Omental fat pad (tissue), 3 donors: ENCODE measurements at regions not wholly inside any gene's neighbourhood (a gene's known extent, or its start where the extent isn't known, plus 50 kb on each side); places are given as distances from the start of the nearest gene placed in this dataset.

Source experiments
- ATAC-seq: fragments of 150-250 bp; one replicate; pipeline ENCODE4 v1.9.1; 2016; ENCODE audit warnings: mild to moderate bottlenecking, moderate library complexity; ENCODE audit not compliant: low FRiP score
- DNase-seq: peaks from one replicate; pipeline ENCODE4 v3.0.0-alpha.2; 2019; ENCODE audit warnings: low spot score
- CTCF ChIP-seq, 3 donors: fragments of 450-650 bp; IDR thresholded peaks; one replicate each; pipeline ENCODE4 v1.5.1; 2016 to 2017; ENCODE audit warnings: antibody characterized with exemption in 3 of 3, mild to moderate bottlenecking in 3 of 3, moderate library complexity in 2 of 3

GRCh38 chr10:126722726-126723125 lies 52.2 kb upstream of the C10orf90 start:
- no peak for TF ChIP-seq CTCF (IDR thresholded peaks at IDR 0.05)
- no peak for DNase-seq
- ATAC-seq = no peak

GRCh38 chr10:126723226-126723625 lies 52.7 kb upstream of the C10orf90 start:
- no peak for TF ChIP-seq CTCF (IDR thresholded peaks at IDR 0.05)
- ATAC-seq = no peak

GRCh38 chr10:126729314-126729870 lies 58.9 kb upstream of the C10orf90 start:
- TF ChIP-seq CTCF (IDR thresholded peaks at IDR 0.05) = no peak
- DNase-seq (no peak), ATAC-seq (no peak)

More at GRCh38 chr10:126723226-126723625, 52.7 kb upstream of the C10orf90 start:
- DNase-seq = no peak

GRCh38 chr10:126730856-126731609 lies 60.5 kb upstream of the C10orf90 start:
- no peak for DNase-seq
- TF ChIP-seq CTCF (IDR thresholded peaks at IDR 0.05) = no peak

GRCh38 chr10:126731610-126731990 lies 61.1 kb upstream of the C10orf90 start:
- DNase-seq (no peak), ATAC-seq (no peak)
- no peak for TF ChIP-seq CTCF (IDR thresholded peaks at IDR 0.05)

More at GRCh38 chr10:126730856-126731609, 60.5 kb upstream of the C10orf90 start:
- ATAC-seq = no peak

- no peak for TF ChIP-seq CTCF (IDR thresholded peaks at IDR 0.05)
- DNase-seq (no peak), ATAC-seq (no peak)
These were observed 61.8 kb upstream of the C10orf90 start for GRCh38 chr10:126732308-126732707.

GRCh38 chr10:126732868-126733267 lies 62.4 kb upstream of the C10orf90 start:
- no peak for TF ChIP-seq CTCF (IDR thresholded peaks at IDR 0.05)
- no peak for DNase-seq
- no peak for ATAC-seq
